NCI-H510A (cell line): ENCODE measurements at regions not wholly inside any gene's neighbourhood (a gene's known extent, or its start where the extent isn't known, plus 50 kb on each side); places are given as distances from the start of the nearest gene placed in this dataset.

Experiments
- DNase-seq: peaks from one replicate; lab custom pipeline; 2025; lab: John Stamatoyannopoulos, UW

DNA sequence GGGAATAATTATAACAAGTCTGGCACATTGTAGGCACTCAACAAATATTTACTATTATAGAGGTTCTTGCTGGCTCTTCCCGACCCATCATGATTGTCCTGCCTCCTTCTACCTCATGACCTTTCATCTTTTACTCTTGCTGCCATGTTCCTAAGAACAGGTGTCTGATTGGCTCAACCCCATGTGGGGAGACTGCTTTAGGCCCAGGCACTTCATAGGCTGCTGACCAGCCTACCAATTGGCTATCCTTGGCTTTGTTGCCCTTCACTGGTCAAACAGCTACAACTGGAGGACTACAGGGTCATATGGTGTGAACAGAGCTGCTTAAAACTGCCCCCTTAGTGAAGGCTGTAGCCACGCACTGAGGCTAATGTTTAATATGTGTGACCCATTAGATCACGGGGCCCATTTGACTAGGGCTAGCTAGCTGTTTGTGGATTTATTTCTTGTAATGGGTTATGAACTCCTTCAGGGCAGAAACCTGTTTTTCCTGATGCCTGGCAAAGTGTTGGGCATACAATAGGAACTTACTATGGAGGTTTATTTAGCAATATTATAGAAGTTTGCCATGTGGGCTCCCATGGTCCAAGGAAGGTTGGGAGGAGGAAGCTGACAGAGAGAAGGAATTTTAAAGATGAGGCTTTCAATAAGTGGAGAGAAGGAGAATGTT, 239.9 kb upstream of the TBC1D5 start:
- DNase-seq = no peak

DNA sequence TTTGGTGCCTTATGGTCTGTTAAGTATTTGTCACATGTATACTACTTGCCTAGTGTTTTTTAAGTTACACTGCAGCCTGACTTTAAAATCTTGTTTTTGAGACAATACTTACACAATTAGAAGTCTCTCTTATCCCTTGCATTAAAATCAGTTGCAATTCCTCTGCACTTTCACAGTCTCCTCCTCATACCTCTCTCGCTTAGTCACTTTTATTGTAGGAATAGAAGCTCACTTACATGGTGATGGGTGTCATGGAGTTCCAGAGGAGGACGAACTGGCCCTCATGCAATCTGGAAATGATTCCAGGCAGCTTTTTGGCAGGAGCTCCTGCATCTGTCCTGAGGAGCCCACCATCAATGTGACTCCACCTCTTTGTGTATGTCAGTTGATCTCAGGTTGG, 238.4 kb upstream of the TBC1D5 start:
- no peak for DNase-seq

DNA sequence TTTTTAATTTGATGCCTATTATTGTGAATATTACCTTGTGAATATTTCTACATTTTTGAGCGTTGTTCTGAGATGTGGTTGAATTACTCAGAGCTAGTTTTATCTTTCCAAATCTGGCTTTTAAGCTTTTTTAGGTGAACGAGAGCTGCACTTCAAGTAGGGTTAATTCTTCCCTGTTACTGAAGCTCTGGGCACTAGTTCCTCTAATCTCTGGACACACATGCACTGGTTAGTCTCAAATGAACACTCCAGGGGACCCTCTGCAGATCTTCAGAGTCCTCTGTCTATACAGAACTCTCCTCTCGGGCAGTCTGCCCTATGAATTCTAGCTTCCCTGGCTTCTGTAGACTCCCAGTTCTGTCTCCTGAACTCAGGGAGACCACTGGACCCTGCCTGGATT, 237.5 kb upstream of the TBC1D5 start:
- DNase-seq = no peak

DNA sequence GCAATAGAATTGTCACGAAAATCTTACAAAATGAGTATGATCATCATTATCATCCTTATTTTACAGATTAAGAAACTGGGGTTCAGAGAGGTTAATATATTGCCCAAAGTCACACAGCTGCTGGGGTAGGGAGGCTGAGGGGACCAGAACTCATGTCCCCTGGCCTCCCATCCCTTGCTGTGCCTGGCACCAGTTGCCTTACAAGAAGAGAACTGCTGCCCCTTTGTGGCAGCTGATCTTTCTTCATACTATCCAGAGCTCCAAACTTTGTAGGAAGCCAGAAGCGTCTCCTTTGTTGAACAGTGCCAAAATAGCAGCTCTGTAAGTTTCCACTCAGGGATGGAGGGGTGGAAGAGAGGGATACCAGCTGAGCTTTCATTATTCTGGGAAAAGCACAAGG, 236.8 kb upstream of the TBC1D5 start:
- DNase-seq = no peak

DNA sequence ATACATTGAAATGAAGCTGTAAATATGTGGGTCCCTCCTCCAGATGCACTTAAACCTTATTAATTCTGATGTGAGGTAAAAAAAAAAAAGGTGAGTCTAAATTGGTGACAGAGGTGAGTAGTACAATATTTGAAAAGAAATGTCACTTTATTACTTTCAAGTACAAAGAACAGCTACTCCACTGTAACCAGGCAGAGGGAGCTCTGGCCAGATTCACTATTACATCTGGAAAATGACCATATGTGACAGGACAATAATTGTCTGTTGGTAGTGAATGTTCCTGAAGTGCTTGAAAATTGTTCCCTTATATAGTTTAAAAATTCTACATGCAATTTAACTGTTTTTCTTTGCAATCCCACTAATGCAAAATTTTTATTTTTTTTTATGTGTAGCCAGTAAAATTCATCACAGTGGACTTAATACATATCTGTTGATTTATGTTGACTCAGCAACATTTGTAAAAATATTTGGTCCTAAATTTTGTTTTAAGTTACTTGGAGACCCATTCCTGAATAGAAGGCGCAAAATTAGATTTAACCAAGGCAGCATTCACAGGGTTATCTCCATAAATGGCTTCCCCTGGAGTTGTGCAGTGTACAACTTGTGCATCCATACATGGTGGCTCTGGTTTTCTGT, 231.9 kb upstream of the TBC1D5 start:
- DNase-seq = no peak

DNA sequence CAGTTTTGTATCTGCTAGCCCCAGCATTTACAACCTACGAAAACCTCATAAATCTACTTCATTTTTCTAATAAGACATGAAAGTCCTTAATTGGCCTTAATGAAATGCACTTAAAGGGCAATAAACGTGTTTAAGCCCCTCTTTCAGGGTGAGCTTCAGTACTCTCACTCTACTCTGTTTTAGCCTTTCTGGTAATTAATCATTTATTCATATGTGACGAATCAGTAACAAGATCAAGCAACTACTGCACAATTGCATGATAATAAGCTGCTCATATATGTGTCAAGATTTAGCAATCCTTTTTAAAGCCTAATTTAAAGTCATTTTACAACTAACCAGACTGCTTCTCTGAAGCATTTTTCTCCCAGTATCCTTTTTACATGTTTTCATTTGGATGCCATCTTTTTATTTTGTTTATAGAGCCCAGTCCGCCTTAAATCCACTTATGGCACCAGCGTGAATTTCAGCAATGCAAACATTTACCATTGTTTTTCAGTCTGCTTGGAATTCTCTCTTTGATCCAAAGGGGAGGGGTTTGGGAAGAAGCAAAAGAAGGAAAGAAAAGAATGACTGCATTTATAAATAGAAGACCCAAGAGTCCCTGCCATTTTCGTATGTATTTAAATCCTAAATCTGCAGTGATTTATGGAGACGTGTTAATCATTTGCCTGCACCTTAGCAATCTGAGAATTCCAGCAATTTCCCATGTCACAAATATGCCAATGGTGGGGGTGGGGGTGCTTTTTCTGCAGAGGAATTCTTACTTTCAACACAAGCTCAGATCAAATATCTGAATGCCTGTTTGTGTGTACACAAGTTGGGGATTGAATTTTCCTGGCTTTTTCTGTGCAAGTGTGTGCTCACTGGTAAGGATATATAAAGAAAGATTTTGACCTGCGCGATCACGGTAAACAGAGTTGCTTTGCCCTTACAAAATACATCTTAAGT, 230.8 kb upstream of the TBC1D5 start:
- no peak for DNase-seq

DNA sequence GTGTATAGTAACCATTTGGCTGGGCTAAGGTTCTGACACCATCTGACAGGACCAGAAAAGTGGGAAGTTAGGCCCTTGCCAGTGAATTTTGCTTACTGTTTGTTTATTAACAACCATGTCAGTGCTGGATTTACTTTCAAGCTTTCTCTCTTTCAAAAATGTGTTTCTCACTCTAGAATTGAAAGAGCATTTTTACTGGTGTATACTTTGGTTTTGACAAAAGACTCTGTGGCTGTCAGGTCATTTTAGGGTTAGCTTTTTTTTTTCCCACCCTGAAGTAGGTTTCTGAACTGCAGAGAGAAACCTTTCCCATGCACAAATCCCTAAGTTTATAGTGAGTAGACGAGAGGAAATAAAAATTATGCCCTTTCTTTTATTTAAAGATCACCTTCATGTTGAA, 230.0 kb upstream of the TBC1D5 start:
- no peak for DNase-seq

DNA sequence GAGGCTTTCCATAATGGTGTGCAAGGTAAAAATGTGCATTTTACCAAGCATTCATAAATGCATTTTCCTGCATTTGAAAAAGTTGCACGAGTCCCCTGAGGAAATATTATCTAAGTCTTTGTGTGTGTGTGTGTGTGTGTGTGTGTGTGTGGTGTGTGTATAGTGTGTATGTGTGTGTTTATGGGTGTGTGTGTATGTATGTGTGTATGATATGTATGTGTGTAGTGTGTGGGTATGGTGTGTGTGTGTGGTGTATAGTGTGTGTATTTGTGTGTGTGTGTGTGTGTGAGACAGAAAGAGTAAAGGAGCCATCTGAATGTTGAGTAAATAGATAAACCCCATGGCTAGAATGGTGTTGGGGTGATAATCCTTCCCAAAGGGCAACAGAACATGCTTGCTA, 229.6 kb upstream of the TBC1D5 start:
- DNase-seq = no peak

DNA sequence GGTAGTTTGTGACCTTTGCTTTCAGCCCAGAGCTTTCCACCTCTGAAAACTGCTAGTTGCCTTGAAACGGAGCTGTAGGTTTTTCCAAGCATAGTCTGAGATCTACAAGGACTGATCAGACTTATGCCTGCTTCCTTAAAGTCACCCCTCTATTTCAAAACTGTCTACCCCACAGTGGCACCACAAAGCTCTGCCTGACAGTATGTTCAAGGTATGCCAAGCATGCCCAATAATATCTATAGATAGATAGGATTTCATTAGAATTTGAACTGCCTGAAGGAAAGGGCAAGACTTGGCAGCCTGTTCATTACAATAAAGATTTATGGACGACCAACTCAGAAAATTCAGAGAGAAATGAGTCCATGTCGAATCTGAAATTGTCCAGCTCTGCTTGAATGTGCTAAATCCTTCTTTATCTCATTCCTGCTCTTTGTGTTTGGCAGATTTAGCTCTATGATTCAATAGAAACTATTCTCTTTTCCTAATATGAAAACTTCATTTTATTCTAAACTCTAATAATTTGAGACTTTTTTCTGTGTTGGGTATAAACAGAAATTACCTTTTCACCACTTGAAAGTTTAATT, 227.6 kb upstream of the TBC1D5 start:
- no peak for DNase-seq

DNA sequence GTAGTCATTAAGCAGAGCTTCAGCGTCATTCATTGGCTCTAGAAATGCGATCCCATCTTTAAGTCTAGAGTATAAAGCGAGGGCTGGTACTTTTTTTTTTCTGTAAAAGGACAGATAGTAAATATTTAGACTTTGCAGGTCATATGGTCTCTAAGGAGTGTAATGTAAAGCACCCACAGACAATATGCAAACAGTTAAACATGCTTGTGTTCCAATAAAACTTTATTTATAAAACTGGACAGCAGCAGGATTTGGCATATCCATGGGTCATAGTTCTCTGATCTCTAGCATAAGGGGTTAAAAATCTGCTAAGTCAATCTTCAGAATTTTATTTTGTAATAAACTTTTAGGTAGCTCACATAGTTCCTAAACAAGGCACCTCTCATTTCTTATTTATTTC, 226.8 kb upstream of the TBC1D5 start:
- no peak for DNase-seq

DNA sequence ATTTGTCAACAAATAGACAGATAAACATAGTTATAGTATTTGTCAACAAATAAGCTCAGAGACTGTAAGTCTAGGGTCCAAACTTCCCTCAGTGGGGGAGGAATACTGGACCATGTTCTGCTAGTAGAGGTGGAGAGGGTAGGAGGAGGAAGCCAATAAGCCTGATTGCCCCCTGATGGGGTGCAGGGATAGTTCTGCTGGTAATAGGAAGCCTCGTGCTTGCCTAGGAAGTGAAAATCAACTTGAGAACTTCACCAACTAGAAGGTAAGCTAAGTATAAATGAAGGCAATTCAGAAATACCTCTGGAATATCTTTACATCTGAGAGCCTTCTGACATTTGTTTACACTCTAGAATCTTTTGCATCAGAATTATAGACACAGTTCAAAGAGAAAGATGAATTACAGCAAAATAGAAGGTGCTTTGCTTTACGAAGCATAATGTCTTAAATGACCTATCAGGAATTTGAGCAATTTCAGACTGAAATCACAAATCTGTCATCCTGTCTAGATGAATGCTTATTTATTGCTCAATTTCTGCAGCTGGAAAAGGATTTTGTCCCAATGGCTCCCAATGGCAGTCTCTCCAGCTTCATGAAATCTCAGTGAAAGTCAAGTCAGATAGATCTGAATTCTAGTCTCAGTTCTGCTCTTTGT, 225.6 kb upstream of the TBC1D5 start:
- no peak for DNase-seq

DNA sequence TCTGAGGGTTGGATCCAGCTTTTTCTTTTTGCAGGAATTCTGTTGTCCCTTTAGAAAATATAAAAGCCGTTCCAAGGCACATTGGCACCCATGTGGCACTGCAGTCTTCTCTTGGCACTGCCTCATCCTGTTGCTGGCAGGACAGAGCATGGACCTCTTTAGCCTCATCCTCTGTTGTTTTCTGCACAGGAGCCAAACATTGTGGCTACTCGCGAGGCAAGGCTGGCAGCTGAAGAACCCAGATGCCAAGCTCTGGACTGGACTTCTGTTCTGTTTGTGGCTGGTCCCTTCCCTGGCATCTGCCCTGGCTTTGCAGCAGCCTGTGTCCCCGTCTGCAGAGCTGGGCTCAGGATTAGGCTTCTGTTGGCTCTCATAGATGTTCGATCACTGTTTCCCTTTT, 224.7 kb upstream of the TBC1D5 start:
- DNase-seq = no peak

DNA sequence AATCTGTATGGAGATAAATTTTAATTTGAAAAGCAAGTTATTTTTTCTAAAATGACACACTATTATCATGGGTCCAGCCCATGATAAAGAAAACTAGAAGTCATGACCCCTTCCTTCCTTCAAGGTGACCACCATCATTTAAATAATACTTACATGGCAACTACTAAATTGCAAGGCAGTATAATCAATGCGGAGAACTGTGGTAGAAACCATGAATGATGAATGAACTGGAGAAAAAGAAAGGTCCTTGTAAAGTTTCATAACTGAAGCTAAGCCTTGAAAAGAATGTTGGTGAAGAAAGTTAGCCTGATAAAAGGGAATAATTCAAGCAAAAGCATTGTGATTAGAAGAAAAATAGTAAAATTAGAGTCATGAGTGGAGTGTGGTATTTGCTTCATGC, 222.9 kb upstream of the TBC1D5 start:
- DNase-seq = no peak

DNA sequence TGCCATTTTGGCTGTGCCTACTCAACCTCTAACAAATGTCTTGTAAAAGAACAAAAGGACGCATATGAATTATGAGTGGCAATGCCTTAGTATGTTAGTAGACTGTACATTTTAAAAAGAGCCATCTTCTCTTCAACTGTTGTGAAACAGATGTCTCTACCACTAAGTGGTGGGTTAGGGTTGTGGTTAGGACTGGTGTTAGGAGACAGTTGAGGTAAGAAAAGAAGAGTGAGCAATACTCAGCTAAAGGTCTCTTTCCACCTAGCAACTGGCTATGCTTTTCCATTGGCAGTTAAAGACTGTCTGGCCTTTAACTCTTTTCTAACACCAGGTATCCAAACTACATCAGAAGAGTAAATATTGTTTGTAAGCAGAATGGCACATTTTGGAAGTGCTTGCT, 221.7 kb upstream of the TBC1D5 start:
- DNase-seq = no peak

DNA sequence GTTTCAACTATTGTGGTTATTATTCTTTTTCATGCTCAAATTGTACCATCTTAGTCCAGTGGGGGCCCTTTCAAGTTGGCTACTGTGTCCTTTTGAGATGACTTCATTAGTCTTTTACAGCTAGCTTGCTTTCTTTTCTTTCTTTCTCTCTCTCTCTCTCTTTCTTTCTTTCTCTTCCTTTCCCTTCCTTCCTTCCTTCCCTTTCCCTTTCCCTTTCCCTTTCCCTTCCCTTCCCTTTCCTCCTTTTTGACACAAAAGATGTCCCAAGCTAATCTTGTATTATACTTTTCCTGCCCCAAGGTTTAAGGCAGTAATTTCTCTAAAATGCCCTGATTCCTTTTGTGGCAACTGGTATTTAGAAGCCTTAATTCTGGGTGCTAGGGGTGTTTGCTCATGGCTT, 213.0 kb upstream of the TBC1D5 start:
- no peak for DNase-seq

DNA sequence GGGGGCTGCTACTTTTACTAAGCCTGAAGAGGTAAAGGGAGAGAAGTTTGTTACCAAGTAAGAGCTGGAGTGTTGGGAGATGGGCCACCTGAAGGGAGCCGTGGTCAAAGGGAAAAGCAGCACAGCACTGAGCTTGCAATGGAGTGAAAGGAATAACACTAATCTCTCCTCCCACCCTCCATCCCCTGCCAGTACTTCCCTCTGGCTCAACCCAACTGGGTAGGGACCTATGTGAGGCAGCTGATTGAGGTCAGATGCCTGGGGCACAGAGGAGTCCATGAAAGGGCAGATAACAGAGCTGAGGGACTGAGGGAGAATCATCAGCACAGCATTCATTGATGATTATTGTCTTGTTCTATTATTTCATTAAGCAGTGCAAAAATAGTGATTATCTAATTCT, 212.4 kb upstream of the TBC1D5 start:
- no peak for DNase-seq

DNA sequence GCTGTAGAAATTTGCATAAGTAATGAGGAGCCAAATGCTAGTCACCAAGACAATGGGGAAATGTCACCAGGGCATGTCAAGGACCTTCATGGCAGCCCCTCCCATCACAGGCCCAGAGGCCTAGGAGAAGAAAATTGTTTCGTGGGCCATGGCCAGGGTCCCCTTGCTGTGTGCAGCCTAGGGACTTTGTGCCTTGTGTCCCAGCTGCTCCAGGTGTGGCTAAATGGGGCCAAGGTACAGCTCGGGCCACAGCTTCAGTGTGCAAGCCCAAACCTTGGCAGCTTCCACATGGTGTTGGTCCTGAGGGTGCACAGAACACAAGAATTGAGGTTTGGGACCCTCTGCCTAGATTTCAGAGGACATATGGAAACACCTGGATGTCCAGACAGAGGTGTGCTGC, 208.8 kb upstream of the TBC1D5 start:
- DNase-seq = no peak

DNA sequence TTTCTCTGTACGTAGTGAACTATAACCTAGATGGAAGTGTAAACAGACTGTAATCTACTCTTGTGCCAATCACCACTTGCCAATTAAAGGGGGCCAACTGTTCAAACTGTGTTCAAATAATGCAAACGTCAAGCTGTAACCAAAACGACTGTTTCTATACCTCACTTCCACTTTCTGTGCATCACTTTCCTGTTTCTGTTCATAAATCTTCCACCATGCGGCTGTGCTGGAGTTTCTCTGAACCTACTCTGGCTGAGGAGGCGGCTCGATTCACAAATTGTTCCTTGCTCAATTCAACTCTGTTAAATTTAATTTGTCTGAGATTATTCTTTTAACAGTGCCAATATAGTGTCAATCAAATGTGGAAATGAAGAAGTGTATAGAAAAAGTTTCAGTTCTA, 206.7 kb upstream of the TBC1D5 start:
- no peak for DNase-seq

DNA sequence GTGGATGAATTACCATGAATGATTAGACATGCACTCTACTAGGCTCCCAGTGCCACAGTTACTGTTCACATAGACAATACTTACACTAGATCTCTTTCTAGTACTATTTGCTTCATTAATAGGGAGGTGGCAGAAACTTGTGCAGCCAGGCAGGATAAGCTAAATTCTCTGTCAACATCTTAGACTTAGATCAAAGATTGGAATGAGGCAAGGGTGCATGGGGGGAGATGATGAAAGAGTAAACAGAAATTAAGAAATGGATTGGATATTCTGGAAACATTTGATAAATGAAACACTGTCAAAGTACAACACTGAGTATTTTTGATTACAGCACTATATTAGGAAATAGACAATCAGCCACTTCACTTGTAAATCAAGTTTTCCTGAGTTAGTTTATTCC, 205.4 kb upstream of the TBC1D5 start:
- no peak for DNase-seq

DNA sequence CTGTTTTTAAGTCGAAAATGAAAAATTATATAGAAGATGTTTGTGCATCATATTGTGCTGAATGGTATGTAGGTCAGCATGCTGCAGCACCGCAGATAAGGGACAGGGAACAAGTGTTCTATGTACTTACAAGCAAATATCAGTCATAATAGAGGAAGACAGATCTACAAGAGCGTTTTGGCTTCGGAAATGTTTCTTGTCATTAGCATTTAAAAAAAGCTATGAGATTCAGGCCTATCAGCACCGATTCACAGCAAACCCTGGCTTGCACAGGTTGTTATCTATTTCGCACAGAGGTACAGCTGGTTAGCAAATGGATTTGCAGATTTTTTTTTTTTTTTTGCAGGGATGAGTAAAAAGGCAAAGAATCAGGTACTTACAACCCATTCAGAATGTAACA, 204.2 kb upstream of the TBC1D5 start:
- DNase-seq = no peak

DNA sequence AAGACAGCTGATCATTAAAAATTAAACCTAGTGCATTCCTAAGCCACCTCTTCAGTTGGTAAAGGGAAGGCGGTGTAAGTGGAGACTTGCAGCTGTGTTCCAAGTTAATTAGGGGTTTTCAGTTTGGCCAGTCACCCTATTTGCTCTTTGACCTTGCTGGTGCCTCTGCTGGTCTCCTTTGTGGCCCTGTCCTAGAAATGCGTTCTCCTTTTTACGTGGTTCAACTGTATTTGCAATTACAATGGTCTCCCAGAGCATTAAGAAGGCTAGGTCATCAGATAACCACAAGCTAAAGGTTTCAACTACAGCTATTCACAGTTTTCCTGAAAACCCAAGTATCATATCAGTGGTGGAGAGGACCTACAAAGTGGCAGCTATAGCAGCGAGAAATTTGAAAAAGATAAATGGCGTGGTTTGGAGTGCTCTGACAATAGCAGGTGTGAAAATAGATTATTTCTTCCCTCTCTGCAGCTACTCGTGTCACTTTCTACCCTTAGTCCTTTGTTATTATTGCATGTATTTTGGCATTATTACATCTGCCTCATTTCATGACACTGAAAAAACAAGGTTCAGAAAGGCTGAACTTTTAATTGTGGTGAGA, 203.5 kb upstream of the TBC1D5 start:
- DNase-seq = no peak
